HepG2 (cell line): ENCODE measurements at regions not wholly inside any gene's neighbourhood (a gene's known extent, or its start where the extent isn't known, plus 50 kb on each side); places are given as distances from the start of the nearest gene placed in this dataset.

ENCODE experiments used
- ATAC-seq: fragments of 200-7000 bp; cut with Tn5 transposase; 3 replicates; pipeline ENCODE4 v1.9.1; 2020; ENCODE audit warnings: mild to moderate bottlenecking, moderate library complexity
- BruUV-seq: library from RNA; stranded (reverse); fragments of 400-500 nt; replicated peaks from 2 replicates; lab custom pipeline; 2021; lab: Mats Ljungman, UMichigan
- CTCF ChIA-PET: fragments of 300-600 bp; formaldehyde crosslinking; extraction: SDS; loops from one replicate; lab custom pipeline; 2021; ENCODE audit warnings: low total read pairs, inconsistent platforms, low intra/inter-chr PET ratio; lab: Yijun Ruan, JAX
- POLR2A ChIA-PET: fragments of 350-600 bp; sonication (Branson Sonifier 250); formaldehyde crosslinking; loops from one replicate; lab custom pipeline; 2020; ENCODE audit warnings: antibody characterized with exemption, inconsistent platforms; lab: Yijun Ruan, JAX
- DNase-seq: peaks from one replicate; pipeline ENCODE4 v3.0.0-alpha.2; 2015; ENCODE audit warnings: low spot score
- FAIRE-seq: peaks from 3 replicates; lab custom pipeline; 2011; peaks lifted over from hg19 to GRCh38; lab: Jason Lieb, UNC
- H2AFZ ChIP-seq: one replicate; pipeline ENCODE4 v1.6.1; 2011; ENCODE audit warnings: low read length, inconsistent platforms
- H3K27ac ChIP-seq: fragments of 300-600 bp; 3 replicates; pipeline ENCODE4 v1.8.0; 2011; ENCODE audit warnings: mixed run types, mild to moderate bottlenecking, mixed read lengths, low read length, inconsistent platforms; ENCODE audit not compliant: insufficient read depth; ENCODE audit errors: extremely low read length
- H3K27me3 ChIP-seq, 2 experiments: fragments of 200-600 bp in 1 of 2; 2 replicates in 1 of 2; 3 replicates in 1 of 2; pipeline versions ENCODE4 v1.6.0 to v1.8.0; 2011; ENCODE audit warnings: low read length in 2 of 2, mild to moderate bottlenecking in 2 of 2, moderate library complexity in 2 of 2, inconsistent platforms in 1 of 2; ENCODE audit not compliant: insufficient read depth in 2 of 2, control insufficient read depth in 1 of 2
- H3K36me3 ChIP-seq, 2 experiments: fragments of 200-600 bp in 1 of 2; replicated peaks in 1 of 2; 2 replicates in 1 of 2; 3 replicates in 1 of 2; pipeline versions ENCODE4 v1.5.1 to v1.8.0; 2011; ENCODE audit warnings: low read length in 2 of 2, inconsistent platforms in 1 of 2; ENCODE audit not compliant: insufficient read depth in 2 of 2, control insufficient read depth in 1 of 2
- H3K4me1 ChIP-seq: 2 replicates; pipeline ENCODE4 v1.5.1; 2012; ENCODE audit warnings: low read length, inconsistent platforms; ENCODE audit not compliant: insufficient read depth
- H3K4me2 ChIP-seq: 2 replicates; pipeline ENCODE4 v1.6.0; 2011; ENCODE audit warnings: low read depth, low read length, inconsistent platforms
- H3K4me3 ChIP-seq, 3 experiments: fragments of 200-600 bp in 1 of 3; sonication (generic), shearing (Covaris generic) in 1 of 3; replicated peaks in 1 of 3; 2 replicates each; pipeline ENCODE4 v1.5.1; 2011 to 2016; ENCODE audit warnings: low read length in 3 of 3, inconsistent platforms in 2 of 3, low read depth in 2 of 3, mild to moderate bottlenecking in 2 of 3, control low read depth in 1 of 3, mixed read lengths in 1 of 3; ENCODE audit not compliant: insufficient read depth in 1 of 3
- H3K79me2 ChIP-seq: one replicate; pipeline ENCODE4 v1.6.1; 2011; ENCODE audit warnings: low read length, inconsistent platforms; ENCODE audit not compliant: insufficient read depth
- H3K9ac ChIP-seq: 2 replicates; pipeline ENCODE4 v1.6.0; 2011; ENCODE audit warnings: mild to moderate bottlenecking, low read depth, low read length, inconsistent platforms; ENCODE audit not compliant: insufficient read depth
- H3K9me3 ChIP-seq: 2 replicates; pipeline ENCODE4 v1.5.1; 2012; ENCODE audit warnings: mild to moderate bottlenecking, low read length
- H4K20me1 ChIP-seq: 2 replicates; pipeline ENCODE4 v1.6.0; 2011; ENCODE audit warnings: inconsistent platforms, mild to moderate bottlenecking, low read length, moderate library complexity; ENCODE audit not compliant: insufficient read depth
- ADNP ChIP-seq: sonication (generic); formaldehyde crosslinking; IDR thresholded peaks from 2 replicates; pipeline ENCODE4 v1.4.0; 2020; ENCODE audit warnings: missing genetic modification reagents
- ARNT2 ChIP-seq: sonication (generic); formaldehyde crosslinking; IDR thresholded peaks from 2 replicates; pipeline ENCODE4 v1.8.0; 2022; ENCODE audit warnings: mild to moderate bottlenecking, low read depth, missing genetic modification reagents, moderate library complexity
- CC2D1A ChIP-seq: sonication (generic); formaldehyde crosslinking; IDR thresholded peaks from 2 replicates; pipeline ENCODE4 v1.8.1; 2023; ENCODE audit warnings: mild to moderate bottlenecking, missing genetic modification reagents
- MAFF ChIP-seq: IDR thresholded peaks from 2 replicates; pipeline ENCODE4 v1.6.1; 2011; ENCODE audit warnings: low read depth, low read length, improper control_type of control experiment
- MBNL3 ChIP-seq: fragments of 250-450 bp; sonication (Bioruptor Pico); conservative IDR thresholded peaks from 2 replicates; pipeline ENCODE4 v1.8.0; 2022; ENCODE audit warnings: mild to moderate bottlenecking, inconsistent platforms
- NCOR1 ChIP-seq: fragments of 200-600 bp; sonication (generic); IDR thresholded peaks from 2 replicates; pipeline ENCODE4 v1.7.0; 2017; ENCODE audit warnings: antibody characterized with exemption, low read length, borderline replicate concordance
- PRDM15 ChIP-seq: sonication (generic); formaldehyde crosslinking; IDR thresholded peaks from 2 replicates; pipeline ENCODE4 v1.4.0; 2020; ENCODE audit warnings: missing genetic modification reagents
- RFX3 ChIP-seq: IDR thresholded peaks from 2 replicates; pipeline ENCODE4 v1.6.1; 2016; ENCODE audit warnings: missing biosample characterization, missing genetic modification reagents
- UBTF ChIP-seq: sonication (generic); formaldehyde crosslinking; IDR thresholded peaks from 2 replicates; pipeline ENCODE4 v1.4.0; 2020; ENCODE audit warnings: mild to moderate bottlenecking, missing genetic modification reagents
- XBP1 ChIP-seq: sonication (generic); formaldehyde crosslinking; IDR thresholded peaks from 2 replicates; pipeline ENCODE4 v1.5.0; 2020; ENCODE audit warnings: missing genetic modification reagents
- ZKSCAN8 ChIP-seq: IDR thresholded peaks from 2 replicates; pipeline ENCODE4 v1.6.1; 2016; ENCODE audit warnings: borderline replicate concordance, missing genetic modification reagents, missing compliant biosample characterization
- ZNF207 ChIP-seq: fragments of 450-650 bp; IDR thresholded peaks from 2 replicates; pipeline ENCODE4 v1.6.1; 2016; ENCODE audit warnings: antibody characterized with exemption, borderline replicate concordance
- ZNF235 ChIP-seq: sonication (generic); formaldehyde crosslinking; IDR thresholded peaks from 2 replicates; pipeline ENCODE4 v1.8.1; 2023; ENCODE audit warnings: mild to moderate bottlenecking, missing genetic modification reagents, borderline replicate concordance
- ZNF674 ChIP-seq: sonication (generic); formaldehyde crosslinking; IDR thresholded peaks from 2 replicates; pipeline ENCODE4 v1.5.0; 2020; ENCODE audit warnings: low read depth, mild to moderate bottlenecking, missing genetic modification reagents
- ZNF709 ChIP-seq: sonication (generic); formaldehyde crosslinking; IDR thresholded peaks from 2 replicates; pipeline ENCODE4 v1.5.0; 2020; ENCODE audit warnings: mild to moderate bottlenecking, missing genetic modification reagents
- ZSCAN21 ChIP-seq: sonication (generic); formaldehyde crosslinking; IDR thresholded peaks from 2 replicates; pipeline ENCODE4 v1.8.0; 2022; ENCODE audit warnings: mild to moderate bottlenecking, missing genetic modification reagents, moderate library complexity, borderline replicate concordance
- in situ Hi-C: cut with HindIII; loops from 2 replicates; pipeline ENCODE4 v1.10.0; 2017; ENCODE audit warnings: low pct_unique_long_range_greater_than_20kb; ENCODE audit not compliant: extremely low pct_ligation_motif_present
- intact Hi-C: fragments of 100-400 bp; cut with micrococcal nuclease; formaldehyde crosslinking; loops from one replicate; pipeline ENCODE4 v1.10.0; 2022; ENCODE audit not compliant: unreplicated experiment
- TF ChIP-seq, protein P1 (sequence below): IDR thresholded peaks from 2 replicates; pipeline ENCODE4 v1.6.1; 2018; ENCODE audit warnings: missing genetic modification reagents, mild to moderate bottlenecking, missing compliant biosample characterization
- TF ChIP-seq, protein P2 (sequence below): sonication (generic); formaldehyde crosslinking; IDR thresholded peaks from 2 replicates; pipeline ENCODE4 v1.4.0; 2020; ENCODE audit warnings: missing genetic modification reagents

DNA sequence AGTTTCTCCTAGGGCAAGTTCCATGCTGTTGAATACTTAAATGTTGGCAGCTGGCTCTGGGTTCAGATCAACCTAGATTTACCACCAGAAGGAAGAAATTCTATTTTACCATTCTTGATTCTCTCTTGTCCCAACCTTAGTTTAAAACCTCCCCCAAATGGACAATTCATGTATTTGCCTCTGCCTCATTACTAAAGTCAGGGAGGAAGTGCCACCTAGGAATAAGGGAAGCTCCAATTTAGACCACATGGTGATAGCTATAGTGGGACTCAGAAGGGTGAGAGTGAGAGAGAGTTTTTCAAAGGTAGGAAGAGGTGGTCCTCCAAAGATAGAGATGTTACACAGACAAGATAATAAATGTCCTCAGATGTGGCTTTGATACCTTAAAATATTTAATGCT is 53.4 kb upstream of the PAM start:
- Histone ChIP-seq H3K27me3 (0 out of 5 replicates have a peak, but pooled peaks cover 0 to 3% of the 10 kb centered on the region in 2 experiments), H3K9ac (no peak overlapping the region), H2AFZ (no peak overlapping the region), H3K4me1 (no peaks in the 10 kb centered on the region), H3K27ac (no peak overlapping the region), H3K4me2 (no peak overlapping the region), H3K36me3 (no peaks in the 10 kb centered on the region), H3K9me3 (no peaks in the 10 kb centered on the region), H3K79me2 (no peaks in the 10 kb centered on the region), H4K20me1 (no peaks in the 10 kb centered on the region), H3K4me3 (no peak overlapping the region)
- ATAC-seq: no peak
- in situ Hi-C loops (no loop called here), intact Hi-C loops (no loop called here)
- FAIRE-seq: no peak
- CTCF ChIA-PET: no interaction called here
- no peak for DNase-seq
- POLR2A ChIA-PET: no interaction called here
- BruUV-seq: no TSS peak
- no peak for TF ChIP-seq ZSCAN21
- TF ChIP-seq ADNP (CRISPR knock-in tag): no peak
- TF ChIP-seq MAFF: no peak
- TF ChIP-seq ZKSCAN8 (CRISPR knock-in tag): no peak
- TF ChIP-seq UBTF: no peak
- TF ChIP-seq MBNL3: no peak
- TF ChIP-seq RFX3 (CRISPR knock-in tag): no peak
- TF ChIP-seq PRDM15 (CRISPR knock-in tag): no peak
- no peak for TF ChIP-seq NCOR1
- TF ChIP-seq ARNT2: no peak
- no peak for TF ChIP-seq CC2D1A (CRISPR knock-in tag)
- no peak for TF ChIP-seq ZNF709
- TF ChIP-seq ZNF235: no peak
- TF ChIP-seq, protein P1, sequence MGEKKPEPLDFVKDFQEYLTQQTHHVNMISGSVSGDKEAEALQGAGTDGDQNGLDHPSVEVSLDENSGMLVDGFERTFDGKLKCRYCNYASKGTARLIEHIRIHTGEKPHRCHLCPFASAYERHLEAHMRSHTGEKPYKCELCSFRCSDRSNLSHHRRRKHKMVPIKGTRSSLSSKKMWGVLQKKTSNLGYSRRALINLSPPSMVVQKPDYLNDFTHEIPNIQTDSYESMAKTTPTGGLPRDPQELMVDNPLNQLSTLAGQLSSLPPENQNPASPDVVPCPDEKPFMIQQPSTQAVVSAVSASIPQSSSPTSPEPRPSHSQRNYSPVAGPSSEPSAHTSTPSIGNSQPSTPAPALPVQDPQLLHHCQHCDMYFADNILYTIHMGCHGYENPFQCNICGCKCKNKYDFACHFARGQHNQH: no peak
- no peak for TF ChIP-seq ZNF207
- TF ChIP-seq, protein P2, sequence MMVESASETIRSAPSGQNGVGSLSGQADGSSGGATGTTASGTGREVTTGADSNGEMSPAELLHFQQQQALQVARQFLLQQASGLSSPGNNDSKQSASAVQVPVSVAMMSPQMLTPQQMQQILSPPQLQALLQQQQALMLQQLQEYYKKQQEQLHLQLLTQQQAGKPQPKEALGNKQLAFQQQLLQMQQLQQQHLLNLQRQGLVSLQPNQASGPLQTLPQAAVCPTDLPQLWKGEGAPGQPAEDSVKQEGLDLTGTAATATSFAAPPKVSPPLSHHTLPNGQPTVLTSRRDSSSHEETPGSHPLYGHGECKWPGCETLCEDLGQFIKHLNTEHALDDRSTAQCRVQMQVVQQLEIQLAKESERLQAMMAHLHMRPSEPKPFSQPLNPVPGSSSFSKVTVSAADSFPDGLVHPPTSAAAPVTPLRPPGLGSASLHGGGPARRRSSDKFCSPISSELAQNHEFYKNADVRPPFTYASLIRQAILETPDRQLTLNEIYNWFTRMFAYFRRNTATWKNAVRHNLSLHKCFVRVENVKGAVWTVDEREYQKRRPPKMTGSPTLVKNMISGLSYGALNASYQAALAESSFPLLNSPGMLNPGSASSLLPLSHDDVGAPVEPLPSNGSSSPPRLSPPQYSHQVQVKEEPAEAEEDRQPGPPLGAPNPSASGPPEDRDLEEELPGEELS: no peak
- no peak for TF ChIP-seq ZNF674 (CRISPR knock-in tag)
- no peak for TF ChIP-seq XBP1 (CRISPR knock-in tag)
